HG03520 (cell line): ENCODE measurements at regions not wholly inside any gene's neighbourhood (a gene's known extent, or its start where the extent isn't known, plus 50 kb on each side); places are given as distances from the start of the nearest gene placed in this dataset.
"Not testable (repeated sequence)": the region's sequence is repeated elsewhere in the genome, so short reads cannot be mapped to it uniquely, and the experiment has no call there.

Source experiments
- ATAC-seq: cut with Tn5 transposase; IDR thresholded peaks from one replicate; pipeline ENCODE4 v1.9.1; 2021; ENCODE audit warnings: mild to moderate bottlenecking, moderate library complexity; ENCODE audit not compliant: unreplicated experiment

DNA sequence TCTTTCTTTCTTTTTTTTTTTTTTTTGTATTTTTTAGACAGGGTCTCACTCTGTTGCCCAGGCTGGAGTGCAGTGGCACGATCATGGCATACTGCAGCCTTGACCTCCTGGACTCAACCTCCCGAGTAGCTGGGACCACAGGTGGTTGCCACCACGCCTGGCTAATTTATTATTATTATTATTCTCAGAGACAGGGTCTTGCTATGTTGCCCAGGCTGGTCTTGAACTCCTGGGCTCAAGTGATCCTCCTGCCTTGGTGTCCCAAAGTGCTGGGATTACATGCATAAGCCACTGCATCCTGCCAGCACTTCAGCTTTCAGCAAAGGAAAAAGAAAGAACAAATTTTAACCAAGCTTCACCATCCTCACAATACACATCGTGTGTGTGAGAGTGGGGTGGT, 97.9 kb upstream of the SERBP1 start:
- ATAC-seq: no peak

DNA sequence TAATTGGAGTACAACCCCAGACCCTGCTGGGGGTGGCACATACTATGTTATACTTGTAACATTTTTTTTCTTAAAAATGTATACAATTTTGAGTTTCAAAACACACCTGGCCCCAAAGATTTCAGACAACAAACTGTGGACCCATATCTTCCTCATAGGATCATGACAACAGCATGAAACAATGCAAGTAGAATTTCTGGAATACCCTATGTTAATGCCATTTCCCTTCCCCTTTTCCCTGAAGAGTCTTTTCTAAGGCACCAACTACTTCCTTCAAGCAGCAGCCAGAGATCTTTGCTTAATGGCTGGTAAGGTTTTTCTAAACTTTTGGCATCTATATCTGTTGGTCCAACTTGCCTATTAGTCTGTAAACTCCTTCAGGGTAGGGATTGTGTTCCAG, 99.9 kb upstream of the SERBP1 start:
- no peak for ATAC-seq

DNA sequence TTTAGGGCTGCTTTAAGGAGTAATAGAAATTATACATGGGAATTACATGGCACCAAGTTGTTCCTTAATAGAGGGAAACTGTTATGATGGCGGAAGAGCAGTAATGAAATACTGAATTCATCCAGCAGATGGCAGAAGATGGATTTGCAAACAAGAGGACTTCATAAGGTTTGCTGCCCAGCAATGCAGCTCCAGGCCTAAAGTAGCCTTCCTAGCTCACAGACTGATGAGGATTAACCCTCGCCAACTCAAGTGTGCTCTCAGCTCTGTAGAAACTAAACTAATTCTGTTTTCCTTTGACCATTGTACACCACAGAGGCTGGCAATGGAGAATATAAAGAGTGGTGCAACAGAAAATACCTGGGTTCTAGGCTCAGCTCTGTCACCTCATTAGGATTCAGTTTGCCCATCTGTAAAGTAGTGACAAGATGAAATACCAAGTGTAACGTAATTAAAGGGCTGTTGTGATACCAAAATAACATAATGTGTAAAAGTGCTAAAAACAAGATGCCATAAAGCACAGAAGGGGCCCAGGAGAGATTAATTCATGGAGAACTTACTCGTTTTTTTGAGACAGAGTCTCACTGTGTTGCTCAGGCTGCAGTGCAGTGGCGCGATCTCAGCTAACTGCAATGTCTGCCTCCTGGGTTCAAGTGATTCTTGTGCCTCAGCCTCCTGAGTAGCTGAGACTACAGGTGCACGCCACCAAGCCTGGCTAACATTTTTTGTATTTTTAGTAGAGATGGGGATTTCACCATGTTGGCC, 102.4 kb upstream of the SERBP1 start:
- ATAC-seq: no peak

DNA sequence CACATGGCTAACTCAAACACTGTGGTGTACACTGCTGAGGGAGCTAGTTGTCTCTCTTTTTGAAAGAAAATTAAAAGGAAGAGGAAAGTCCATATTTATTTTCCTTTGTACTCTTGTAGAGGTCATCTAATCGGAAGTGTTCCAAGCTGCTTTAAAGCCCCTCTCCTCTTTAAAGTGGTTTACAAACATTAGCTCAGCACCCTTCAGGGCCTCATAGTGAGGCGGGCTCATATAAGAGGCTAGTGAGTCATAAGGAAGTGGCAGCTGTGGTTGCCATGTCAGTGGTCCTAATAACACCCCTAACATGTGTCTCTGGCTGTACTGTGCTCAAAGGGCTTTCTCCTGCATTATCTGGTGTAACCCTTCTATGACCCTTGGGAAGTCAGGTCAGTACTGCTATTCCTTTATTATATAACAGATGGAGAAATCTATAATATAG, 104.4 kb upstream of the SERBP1 start:
- ATAC-seq: no peak

DNA sequence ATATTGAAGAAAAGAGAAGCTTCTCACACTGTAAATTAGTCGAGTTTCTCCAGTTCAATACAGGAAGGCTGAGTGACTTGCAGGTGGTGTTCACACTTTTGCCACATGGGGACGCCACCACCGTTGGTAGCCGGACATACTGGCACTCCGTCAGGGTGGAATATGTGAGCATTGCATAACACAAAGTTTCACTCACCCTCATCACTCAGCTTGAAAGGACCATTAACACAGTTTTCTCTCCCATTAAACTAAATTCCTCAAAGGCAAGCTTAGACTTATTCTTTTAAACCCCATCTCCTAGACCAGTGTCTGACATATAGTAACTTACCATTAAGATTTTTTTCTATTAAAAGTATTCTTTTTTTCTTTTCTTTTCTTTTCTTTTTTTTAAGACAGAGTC, 105.3 kb upstream of the SERBP1 start:
- peak; percentile 80 for ATAC-seq

DNA sequence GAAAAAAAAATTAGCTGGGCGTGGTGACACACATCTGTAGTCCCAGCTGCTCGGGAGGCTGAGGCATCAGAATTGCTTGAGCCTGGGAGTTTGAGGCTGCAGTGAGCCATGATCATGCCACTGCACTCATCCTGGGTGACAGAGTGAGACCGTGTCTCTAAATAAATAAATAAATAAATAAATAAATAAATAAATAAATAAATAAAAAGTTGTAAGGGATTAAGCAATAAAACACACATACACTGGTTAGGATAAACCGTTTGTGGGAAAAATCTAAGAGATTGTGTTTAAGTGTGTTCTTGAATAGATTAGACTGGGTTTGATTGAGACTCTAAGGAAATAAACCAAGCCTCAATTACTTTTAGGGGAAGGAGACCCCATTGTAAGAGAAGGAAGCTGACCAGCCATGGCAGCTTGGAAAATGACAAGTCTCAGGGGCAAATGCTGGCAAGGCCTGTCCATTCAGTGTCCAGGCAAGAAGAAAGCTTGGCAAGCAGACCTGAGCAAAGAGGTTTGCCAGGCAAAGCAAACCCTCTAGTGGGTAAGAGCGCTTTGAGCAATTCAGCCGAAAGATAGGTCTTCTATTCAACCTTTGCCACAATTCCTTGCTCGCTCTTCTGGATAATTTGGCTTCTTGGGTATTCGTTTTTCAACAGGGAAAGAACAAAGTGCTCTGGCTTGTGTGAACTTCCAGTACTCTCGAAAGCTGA, 106.9 kb upstream of the SERBP1 start:
- ATAC-seq: no peak

DNA sequence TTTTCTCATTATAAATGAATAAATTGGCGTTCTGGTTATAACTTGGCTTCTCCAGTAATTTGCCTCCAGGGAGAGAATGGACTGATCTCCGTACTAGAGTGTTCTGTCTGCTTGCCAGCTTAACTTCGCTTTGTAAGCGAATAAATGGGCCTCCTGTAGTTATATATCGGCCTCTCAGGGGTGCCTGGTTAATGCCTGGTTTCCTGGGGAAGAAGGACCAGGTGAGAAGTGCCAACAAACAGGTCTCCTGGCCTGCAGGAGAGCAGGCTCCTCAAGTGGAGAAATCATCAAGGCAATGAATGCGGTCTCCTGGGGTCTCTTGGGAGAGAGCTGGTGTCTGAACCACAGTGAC, 107.4 kb upstream of the SERBP1 start:
- ATAC-seq: no peak

DNA sequence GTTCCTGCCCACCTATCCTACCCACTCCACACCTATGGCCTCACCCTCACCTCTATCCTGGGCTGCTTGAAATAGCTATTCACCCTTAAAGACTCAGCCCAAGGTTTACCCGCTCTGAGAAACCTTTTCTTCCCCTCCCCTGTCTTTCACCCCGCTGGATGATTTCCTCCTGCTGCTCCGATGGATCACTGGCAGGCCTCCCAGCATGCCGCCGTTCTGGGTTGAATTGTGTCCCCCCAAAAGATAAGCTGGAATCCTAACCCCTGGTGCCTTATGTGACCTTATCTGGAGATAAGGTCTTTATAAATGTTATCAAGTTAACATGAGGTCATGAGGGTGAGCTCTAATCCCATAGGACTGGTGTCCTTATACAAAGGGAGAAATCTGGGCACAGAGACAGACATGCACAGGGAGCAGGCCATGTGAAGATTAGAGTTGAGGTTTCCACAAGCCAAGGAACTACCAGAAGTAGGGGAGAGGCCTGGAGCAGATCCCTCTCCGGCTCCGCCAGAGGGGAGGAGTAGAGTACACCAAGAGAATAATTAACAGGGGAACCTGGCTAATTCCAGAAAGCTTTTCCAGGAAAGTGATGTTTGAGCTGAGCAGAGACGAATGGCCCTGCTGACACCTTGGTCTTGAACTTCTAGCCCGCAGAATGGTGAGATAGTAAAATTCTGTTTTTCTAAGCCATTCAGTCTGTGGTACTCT, 110.0 kb upstream of the SERBP1 start:
- no peak for ATAC-seq

DNA sequence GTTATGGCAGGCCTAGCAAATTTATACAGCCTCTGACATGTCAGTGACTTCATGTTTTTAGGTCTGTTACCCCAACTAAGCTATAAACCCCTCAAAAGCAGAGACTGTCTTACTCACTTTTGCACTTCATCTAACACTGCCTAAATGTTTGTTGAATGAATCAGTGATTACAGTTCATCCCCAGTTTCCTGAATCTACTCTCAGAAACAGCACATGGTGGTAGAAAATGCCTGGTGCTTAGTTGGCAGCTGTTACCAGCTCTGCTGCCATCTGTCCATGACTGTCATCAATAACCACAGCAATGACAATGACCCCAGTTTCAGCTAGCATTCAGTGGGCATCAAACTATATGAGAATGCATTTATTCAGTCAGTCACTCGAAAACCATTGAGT, 110.5 kb upstream of the SERBP1 start:
- ATAC-seq: no peak

DNA sequence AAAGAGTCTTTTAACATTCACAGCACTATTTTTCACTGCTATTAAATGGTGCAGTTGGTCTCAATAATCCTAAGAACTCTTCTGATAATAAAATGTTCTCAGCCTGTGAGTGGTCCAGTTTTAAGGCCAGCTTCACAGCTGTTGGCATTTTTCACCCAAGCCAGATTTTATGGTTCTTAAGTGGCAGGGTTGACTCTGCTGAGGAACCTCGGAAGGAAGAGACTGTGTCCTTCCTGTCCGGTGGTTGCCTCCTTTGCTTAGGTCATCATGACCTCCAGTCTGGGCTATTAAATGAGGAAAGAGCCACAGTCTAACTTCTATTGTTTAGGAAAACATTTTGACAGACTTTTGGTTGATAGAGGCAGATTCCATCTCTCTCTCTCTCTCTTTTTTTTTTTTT, 112.5 kb upstream of the SERBP1 start:
- ATAC-seq: no peak

DNA sequence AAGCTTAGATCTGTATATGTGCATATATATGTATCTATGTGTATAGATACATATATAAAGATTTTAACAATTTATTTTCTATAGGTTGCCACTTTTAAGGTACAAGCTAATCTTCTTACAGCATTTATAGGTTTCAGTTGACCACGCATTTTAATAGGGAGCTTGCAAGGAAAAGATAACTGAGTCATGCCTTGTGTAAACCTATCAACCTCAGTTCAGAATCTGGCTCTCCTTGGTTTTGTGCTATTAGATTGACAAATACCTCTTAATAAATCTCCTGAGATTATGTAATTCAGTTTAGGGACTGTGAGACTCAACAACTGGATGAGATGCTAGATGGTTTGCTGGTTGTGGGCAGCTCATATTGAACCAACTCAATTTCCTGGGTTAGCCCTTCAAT, 114.7 kb upstream of the SERBP1 start:
- no peak for ATAC-seq

DNA sequence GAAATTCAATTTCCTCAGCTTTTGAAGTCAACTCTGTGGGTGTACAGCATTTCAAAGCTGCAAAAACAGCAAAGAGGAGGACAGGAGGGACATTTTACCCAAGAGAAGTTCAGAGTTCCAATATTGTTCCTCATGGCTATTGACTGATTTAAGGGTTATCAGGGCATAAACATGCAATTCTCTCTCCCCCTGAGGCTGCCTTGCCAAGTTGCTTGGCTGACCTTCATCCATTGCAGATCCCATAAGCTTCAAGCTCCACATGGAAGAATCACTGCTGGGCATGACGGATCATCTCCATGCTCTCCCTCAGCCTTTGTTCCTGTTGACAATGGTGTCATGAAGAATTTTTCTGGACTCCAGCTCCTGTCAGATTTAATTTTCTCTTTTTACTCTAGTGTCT, 115.2 kb upstream of the SERBP1 start:
- no peak for ATAC-seq

DNA sequence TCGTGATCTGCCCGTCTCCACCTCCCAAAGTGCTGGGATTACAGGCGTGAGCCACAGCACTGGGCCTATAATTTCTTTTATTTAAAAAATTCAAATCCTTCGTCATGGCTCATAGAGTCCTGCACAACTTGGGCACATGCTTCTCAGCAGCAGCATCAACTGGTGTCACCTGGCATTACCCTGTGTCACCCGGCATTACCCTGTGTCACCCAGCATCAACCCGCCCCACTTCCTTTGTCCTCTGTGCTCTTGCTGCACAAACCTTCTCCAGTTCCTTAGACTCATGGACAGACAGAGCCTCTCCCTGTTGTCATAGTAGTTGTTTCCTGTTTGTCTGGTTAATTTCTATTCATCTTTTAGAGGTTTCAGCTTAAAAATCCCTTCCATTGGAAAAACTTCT, 121.2 kb upstream of the SERBP1 start:
- no peak for ATAC-seq

DNA sequence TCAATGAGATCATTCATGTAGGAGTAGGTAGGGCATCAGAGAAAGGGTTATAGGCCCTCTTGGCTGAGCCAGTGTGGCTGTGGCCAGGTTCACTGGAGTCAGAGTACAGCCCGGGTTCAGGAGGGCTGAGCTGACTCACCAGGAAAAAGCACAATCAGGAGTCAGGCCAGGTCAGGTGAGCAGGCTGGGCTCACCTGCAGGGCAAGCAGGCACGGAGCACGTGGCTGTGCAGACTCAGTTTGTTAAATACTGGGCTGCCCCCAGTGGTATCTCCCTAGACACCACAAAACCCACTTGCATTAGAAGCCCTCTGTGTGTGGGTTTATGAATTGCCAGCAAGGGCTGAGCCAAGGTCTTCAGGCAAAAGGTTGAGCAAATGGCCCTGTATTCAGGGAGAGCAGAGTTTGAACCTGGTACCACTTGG, 122.1 kb upstream of the SERBP1 start:
- no peak for ATAC-seq

DNA sequence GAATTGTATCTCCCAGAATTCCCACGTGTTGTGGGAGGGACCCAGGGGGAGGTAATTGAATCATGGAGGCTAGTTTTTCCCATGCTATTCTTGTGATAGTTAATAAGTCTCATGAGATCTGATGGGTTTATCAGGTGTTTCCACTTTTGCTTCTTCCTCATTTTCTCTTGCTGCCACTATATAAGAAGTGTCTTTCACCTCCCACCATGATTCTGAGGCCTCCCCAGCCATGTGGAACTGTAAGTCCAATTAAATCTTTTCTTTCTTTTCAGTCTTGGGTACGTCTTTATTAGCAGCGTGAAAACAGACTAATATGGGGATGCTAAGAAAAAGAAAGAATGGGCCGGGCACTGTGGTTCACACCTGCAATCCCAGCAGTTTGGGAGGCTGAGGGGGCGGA, 124.0 kb upstream of the SERBP1 start:
- ATAC-seq: not testable (repeated sequence)

DNA sequence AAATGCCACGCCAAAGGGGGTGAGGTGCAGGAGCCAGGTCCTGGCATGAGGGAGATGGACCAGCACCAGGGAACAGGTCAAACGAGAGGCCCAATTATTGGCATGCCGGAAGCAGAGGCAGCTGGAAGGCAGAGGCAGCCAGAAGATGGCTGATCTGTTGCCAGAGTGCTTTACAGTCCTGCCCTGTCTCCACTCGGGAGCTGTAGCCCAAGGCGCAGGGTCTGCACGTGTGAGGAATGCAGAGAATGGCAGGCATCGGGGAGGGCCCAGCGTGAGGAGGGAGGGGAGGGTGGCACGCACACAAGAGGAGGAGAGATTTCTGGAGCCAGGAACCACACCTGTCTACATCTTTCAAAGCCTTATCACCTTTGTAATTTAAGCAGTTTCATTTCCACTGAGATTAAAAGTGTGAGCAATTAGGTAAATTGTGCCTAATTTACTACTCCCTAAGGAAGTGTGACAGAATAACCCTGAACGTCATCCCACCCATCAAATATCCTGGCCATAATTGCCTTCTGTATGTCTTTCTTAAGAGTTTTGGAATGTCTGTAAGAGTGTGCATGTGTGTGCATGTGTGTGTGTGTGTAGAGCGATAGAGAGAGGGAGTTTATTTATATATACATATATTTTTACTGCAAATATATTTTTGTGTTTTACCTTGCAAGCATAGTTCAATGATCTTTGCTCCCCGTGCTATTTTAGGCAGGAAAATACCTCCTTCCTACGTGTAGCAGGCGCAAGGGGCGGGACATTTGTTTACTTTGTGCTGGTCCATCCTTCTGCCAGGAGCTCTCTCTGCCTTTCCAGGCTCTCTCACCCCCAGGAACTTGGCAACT, 125.5 kb upstream of the SERBP1 start:
- ATAC-seq: no peak

DNA sequence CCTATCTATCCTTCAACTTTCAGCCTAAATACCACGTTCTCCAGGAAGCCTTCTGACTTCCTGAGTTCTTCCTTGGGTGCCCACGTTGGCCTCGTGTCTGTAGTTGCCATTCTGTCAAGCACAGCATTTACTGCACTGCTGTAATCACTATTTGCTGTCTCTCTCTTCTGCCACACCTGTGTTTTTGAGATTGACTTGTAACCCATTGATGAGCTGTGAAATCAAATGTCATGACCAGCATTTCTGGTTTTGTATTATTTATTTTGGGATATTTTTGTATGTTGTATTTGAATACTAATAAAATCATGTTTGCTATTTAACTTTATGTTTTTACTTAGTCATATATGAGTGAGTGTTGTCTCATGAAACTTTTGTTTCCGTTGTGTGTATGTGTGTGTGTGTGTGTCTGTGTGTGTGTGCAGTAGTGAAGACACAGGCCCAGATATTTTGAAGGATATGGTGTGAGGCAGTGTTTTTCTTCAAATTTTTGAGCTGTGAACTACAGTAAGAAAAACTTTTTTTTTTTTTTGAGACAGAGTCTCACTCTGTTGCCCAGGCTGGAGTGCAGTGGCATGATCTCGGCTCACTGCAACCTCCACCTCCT, 126.2 kb upstream of the SERBP1 start:
- ATAC-seq: no peak

DNA sequence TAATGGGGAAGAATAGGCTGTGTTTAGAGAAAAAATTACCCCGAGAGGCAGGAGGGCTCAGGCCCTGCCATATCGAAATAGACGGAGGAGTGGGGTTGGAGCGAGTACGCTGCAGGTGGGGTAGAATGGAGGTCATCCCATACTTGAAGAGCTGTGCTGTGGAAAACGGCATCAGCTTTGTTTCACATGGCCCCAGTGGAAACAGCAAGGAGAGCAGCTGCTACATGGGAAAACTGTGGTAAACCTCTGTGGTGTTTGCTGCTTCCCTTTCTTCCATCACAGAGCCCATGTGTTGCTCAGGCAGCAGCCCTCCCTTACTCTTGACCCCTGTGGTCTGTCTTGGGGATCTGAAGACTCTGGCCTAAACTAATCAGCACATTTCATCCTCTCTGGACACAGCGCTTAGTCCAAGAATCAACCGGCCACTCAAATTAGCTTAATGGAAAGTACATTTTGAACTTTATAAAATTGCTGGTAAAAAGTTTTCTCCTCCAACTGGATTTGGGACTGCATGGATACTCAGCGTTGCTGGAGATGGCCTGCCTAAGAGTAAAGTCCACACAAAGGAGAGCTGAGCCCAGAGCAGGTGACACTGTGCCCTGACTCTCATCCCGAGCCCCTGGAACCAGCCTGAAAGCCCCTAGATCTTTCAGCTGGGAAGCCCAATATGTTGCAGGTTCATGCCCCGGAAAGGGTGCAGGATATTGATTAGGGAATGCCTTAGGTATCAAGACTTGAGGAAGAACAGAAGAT, 127.1 kb upstream of the GADD45A start:
- ATAC-seq: no peak

DNA sequence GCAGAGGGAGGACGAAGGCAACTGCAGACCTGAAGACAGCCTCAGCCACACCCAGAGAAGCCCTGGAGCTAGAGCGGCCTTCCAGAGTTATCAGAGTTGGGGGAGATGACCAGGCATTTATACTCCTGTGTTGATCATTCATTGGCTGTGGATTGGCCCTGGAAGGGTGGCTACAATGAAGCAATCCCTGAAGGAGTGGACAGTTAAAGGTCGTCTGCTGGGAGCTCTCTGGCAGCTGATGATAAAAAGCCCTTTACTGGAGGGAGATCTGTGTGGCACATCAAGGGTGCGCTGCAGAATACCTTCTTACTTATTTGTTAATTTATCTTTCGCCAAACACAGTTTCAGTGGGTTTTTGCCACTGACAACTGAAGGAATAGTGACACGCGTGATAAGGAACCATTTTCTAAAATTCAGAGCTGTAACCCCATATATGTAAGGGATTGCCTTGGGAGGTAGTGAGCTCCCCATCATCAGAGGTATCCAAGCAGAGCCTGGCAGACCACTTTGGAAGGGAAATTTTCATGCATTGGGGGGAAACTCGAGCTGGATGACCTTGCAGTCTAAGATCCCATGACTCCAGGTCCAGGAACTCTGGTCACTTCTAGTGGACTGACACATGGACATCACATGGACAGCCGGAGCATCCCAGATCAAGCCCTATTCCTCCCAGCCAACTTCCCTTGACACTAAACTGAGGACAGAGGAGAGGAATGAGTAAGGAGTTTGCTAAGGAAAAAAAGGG, 126.4 kb upstream of the GADD45A start:
- no peak for ATAC-seq
